IMR-90 (cell line): ENCODE measurements at regions not wholly inside any gene's neighbourhood (a gene's known extent, or its start where the extent isn't known, plus 50 kb on each side); places are given as distances from the start of the nearest gene placed in this dataset.

Experiments
- ATAC-seq: fragments of 200-7000 bp; cut with Tn5 transposase; 2 replicates; pipeline ENCODE4 v1.9.1; 2020; ENCODE audit warnings: low read depth, mild to moderate bottlenecking, moderate library complexity
- BruUV-seq: library from RNA; stranded (reverse); fragments of 400-500 nt; replicated peaks from 2 replicates; lab custom pipeline; 2021; lab: Mats Ljungman, UMichigan
- CTCF ChIA-PET: fragments of 300-600 bp; formaldehyde crosslinking; extraction: SDS; loops from one replicate; lab custom pipeline; 2021; ENCODE audit warnings: antibody characterized with exemption; lab: Yijun Ruan, JAX
- POLR2A ChIA-PET: fragments of 300-600 bp; sonication (Branson Sonifier 250); formaldehyde crosslinking; loops from one replicate; lab custom pipeline; 2022; ENCODE audit warnings: antibody characterized with exemption; ENCODE audit not compliant: unreplicated experiment; lab: Charles Lee
- DNase-seq: peaks from one replicate; pipeline ENCODE4 v3.0.0; 2013
- H2AFZ ChIP-seq: replicated peaks from 2 replicates; pipeline ENCODE3; 2013; ENCODE audit warnings: low read length, mild to moderate bottlenecking; ENCODE audit not compliant: poor library complexity
- H2AK5ac ChIP-seq: 2 replicates; pipeline ENCODE4 v1.6.1; 2013; ENCODE audit warnings: low read depth, low read length, inconsistent platforms
- H2AK9ac ChIP-seq: replicated peaks from 2 replicates; pipeline ENCODE3; 2013; ENCODE audit warnings: mild to moderate bottlenecking, low read depth, low read length, moderate library complexity; ENCODE audit not compliant: poor library complexity
- H2BK120ac ChIP-seq: 2 replicates; pipeline ENCODE4 v1.6.1; 2013; ENCODE audit warnings: low read depth, low read length, inconsistent platforms
- H2BK15ac ChIP-seq: 3 replicates; pipeline ENCODE4 v1.6.1; 2013; ENCODE audit warnings: low read depth, low read length, inconsistent platforms
- H2BK20ac ChIP-seq: 2 replicates; pipeline ENCODE4 v1.6.1; 2013; ENCODE audit warnings: low read depth, mild to moderate bottlenecking, inconsistent platforms, low read length, moderate library complexity
- H2BK5ac ChIP-seq: 2 replicates; pipeline ENCODE4 v1.6.1; 2013; ENCODE audit warnings: mild to moderate bottlenecking, low read depth, low read length, inconsistent platforms; ENCODE audit not compliant: poor library complexity, severe bottlenecking
- H3K14ac ChIP-seq: replicated peaks from 2 replicates; pipeline ENCODE4 v1.6.1; 2013; ENCODE audit warnings: low read depth, low read length, inconsistent platforms
- H3K18ac ChIP-seq: 2 replicates; pipeline ENCODE4 v1.6.1; 2013; ENCODE audit warnings: low read depth, low read length, control low read depth
- H3K23ac ChIP-seq: 2 replicates; pipeline ENCODE4 v1.6.1; 2013; ENCODE audit warnings: low read depth, low read length, inconsistent platforms
- H3K27ac ChIP-seq: 2 replicates; pipeline ENCODE4 v1.5.1; 2013; ENCODE audit warnings: mild to moderate bottlenecking, control low read depth, low read length; ENCODE audit not compliant: insufficient read depth
- H3K27me3 ChIP-seq: 2 replicates; pipeline ENCODE4 v1.6.1; 2013; ENCODE audit warnings: low read length; ENCODE audit not compliant: control insufficient read depth, insufficient read depth
- H3K36me3 ChIP-seq: 2 replicates; pipeline ENCODE4 v1.6.1; 2013; ENCODE audit warnings: low read length, mixed read lengths; ENCODE audit not compliant: control insufficient read depth, insufficient read depth
- H3K4ac ChIP-seq: 2 replicates; pipeline ENCODE4 v1.6.1; 2013; ENCODE audit warnings: low read depth, low read length, inconsistent platforms
- H3K4me1 ChIP-seq: 2 replicates; pipeline ENCODE4 v1.6.1; 2013; ENCODE audit warnings: low read length, mixed read lengths; ENCODE audit not compliant: control insufficient read depth, insufficient read depth
- H3K4me2 ChIP-seq: 2 replicates; pipeline ENCODE4 v1.6.1; 2013; ENCODE audit warnings: low read depth, mild to moderate bottlenecking, control low read depth, low read length, moderate library complexity
- H3K4me3 ChIP-seq: 2 replicates; pipeline ENCODE4 v1.5.1; 2013; ENCODE audit warnings: low read depth, mild to moderate bottlenecking, control low read depth, low read length, moderate library complexity; ENCODE audit not compliant: insufficient read depth
- H3K56ac ChIP-seq: 2 replicates; pipeline ENCODE4 v1.6.1; 2013; ENCODE audit warnings: low read length, inconsistent platforms; ENCODE audit not compliant: insufficient read depth; ENCODE audit errors: extremely low read depth
- H3K79me1 ChIP-seq, 2 experiments: 2 replicates each; pipeline ENCODE4 v1.6.1; 2013; ENCODE audit warnings: low read length in 2 of 2, inconsistent platforms in 1 of 2, low read depth in 1 of 2
- H3K9ac ChIP-seq: 2 replicates; pipeline ENCODE4 v1.6.1; 2013; ENCODE audit warnings: low read depth, low read length, control low read depth
- H3K9me1 ChIP-seq: 2 replicates; pipeline ENCODE4 v1.6.1; 2013; ENCODE audit warnings: low read length, inconsistent platforms; ENCODE audit not compliant: insufficient read depth
- H3K9me3 ChIP-seq: 2 replicates; pipeline ENCODE4 v1.6.1; 2013; ENCODE audit warnings: low read length; ENCODE audit not compliant: control insufficient read depth, insufficient read depth
- H4K20me1 ChIP-seq: 2 replicates; pipeline ENCODE4 v1.6.1; 2013; ENCODE audit warnings: low read length, inconsistent platforms; ENCODE audit not compliant: insufficient read depth
- H4K5ac ChIP-seq: 2 replicates; pipeline ENCODE4 v1.6.1; 2013; ENCODE audit warnings: mild to moderate bottlenecking, low read depth, low read length, control low read depth
- H4K8ac ChIP-seq, 2 experiments: 2 replicates each; pipeline ENCODE4 v1.6.1; 2013; ENCODE audit warnings: low read depth in 2 of 2, low read length in 2 of 2, control low read depth in 1 of 2, inconsistent platforms in 1 of 2
- H4K91ac ChIP-seq: 2 replicates; pipeline ENCODE4 v1.6.1; 2013; ENCODE audit warnings: low read depth, low read length, inconsistent platforms; ENCODE audit not compliant: insufficient read depth
- BHLHE40 ChIP-seq: fragments of 150-350 bp; IDR thresholded peaks from 2 replicates; pipeline ENCODE4 v1.6.1; 2016; ENCODE audit warnings: mild to moderate bottlenecking, low read depth, low read length
- CEBPB ChIP-seq: IDR thresholded peaks from 2 replicates; pipeline ENCODE4 v1.6.1; 2012; ENCODE audit warnings: low read depth, low read length, improper control_type of control experiment
- CHD1 ChIP-seq: IDR thresholded peaks from 2 replicates; pipeline ENCODE4 v1.6.1; 2012; ENCODE audit warnings: low read depth, low read length, improper control_type of control experiment
- FOS ChIP-seq: fragments of 150-350 bp; IDR thresholded peaks from 2 replicates; pipeline ENCODE4 v1.6.1; 2016; ENCODE audit warnings: low read depth, low read length
- MXI1 ChIP-seq: IDR thresholded peaks from 2 replicates; pipeline ENCODE4 v1.6.1; 2012; ENCODE audit warnings: low read depth, mild to moderate bottlenecking, low read length, moderate library complexity, borderline replicate concordance
- NFE2L2 ChIP-seq: fragments of 150-350 bp; IDR thresholded peaks from 2 replicates; pipeline ENCODE4 v1.6.1; 2016; ENCODE audit warnings: low read depth, mild to moderate bottlenecking, low read length
- RAD21 ChIP-seq: IDR thresholded peaks from 2 replicates; pipeline ENCODE4 v1.6.1; 2012; ENCODE audit warnings: low read length, improper control_type of control experiment
- RFX5 ChIP-seq: IDR thresholded peaks from 2 replicates; pipeline ENCODE4 v1.8.0; 2012; ENCODE audit warnings: low read depth, mild to moderate bottlenecking, low read length, moderate library complexity
- SMC3 ChIP-seq: fragments of 150-350 bp; IDR thresholded peaks from 2 replicates; pipeline ENCODE4 v1.6.1; 2016; ENCODE audit warnings: low read depth, mild to moderate bottlenecking, antibody characterized with exemption, low read length, moderate library complexity
- USF2 ChIP-seq: fragments of 150-350 bp; IDR thresholded peaks from 2 replicates; pipeline ENCODE4 v1.6.1; 2017; ENCODE audit warnings: mild to moderate bottlenecking, antibody characterized with exemption, low read length, low read depth
- WGBS, 2 experiments: methylation state at CpG; one replicate each; pipeline versions ENCODE4 v1.1.5 to v1.1.7; 2013; ENCODE audit warnings: missing lambda C conversion rate in 2 of 2; ENCODE audit not compliant: insufficient read length in 1 of 2; ENCODE audit errors: extremely low coverage in 2 of 2; 5-methylcytosine and 5-hydroxymethylcytosine counted together
- dilution Hi-C: fragments of 300-500 bp; cut with HindIII; formaldehyde crosslinking; loops from one replicate; pipeline ENCODE4 v1.14.3; 2018; ENCODE audit warnings: low sequenced_read_pairs; ENCODE audit not compliant: unreplicated experiment
- in situ Hi-C: fragments of 300-500 bp; cut with MboI; formaldehyde crosslinking; loops from 3 replicates; pipeline ENCODE4 v1.14.3; 2019; ENCODE audit warnings: low sequenced_read_pairs, inconsistent platforms, mixed read lengths
- intact Hi-C: fragments of 100-400 bp; cut with micrococcal nuclease; formaldehyde crosslinking; loops from 2 replicates; pipeline ENCODE4 v1.10.0; 2022

- Histone ChIP-seq H4K91ac (no peak overlapping the region), H2AK9ac (no peak overlapping the region), H3K23ac (no peak overlapping the region), H3K79me1 (no peaks in the 10 kb centered on the region), H3K36me3 (no peaks in the 10 kb centered on the region), H3K27me3 (no peaks in the 10 kb centered on the region), H3K14ac (no peak overlapping the region), H3K9me3 (no peaks in the 10 kb centered on the region), H4K20me1 (no peaks in the 10 kb centered on the region), H4K5ac (no peak overlapping the region), H2BK120ac (no peak overlapping the region), H3K27ac (no peak overlapping the region), H3K9me1 (no peaks in the 10 kb centered on the region), H3K4me1 (no peaks in the 10 kb centered on the region), H3K4ac (no peak overlapping the region), H2BK15ac (no peak overlapping the region), H3K4me2 (no peak overlapping the region), H3K4me3 (no peak overlapping the region), H4K8ac (no peak overlapping the region), H2AK5ac (no peak overlapping the region), H2BK20ac (no peak overlapping the region), H2AFZ (no peak overlapping the region), H2BK5ac (no peak overlapping the region), H3K56ac (no peak overlapping the region), H3K18ac (no peak overlapping the region), H3K9ac (no peak overlapping the region)
- TF ChIP-seq RAD21: no peak
- TF ChIP-seq CHD1: no peak
- TF ChIP-seq MXI1: no peak
- TF ChIP-seq USF2: no peak
- no peak for TF ChIP-seq NFE2L2
- TF ChIP-seq BHLHE40: no peak
- TF ChIP-seq RFX5: no peak
- TF ChIP-seq CEBPB: no peak
- no peak for TF ChIP-seq SMC3
- TF ChIP-seq FOS: no peak
- no peak for ATAC-seq
- in situ Hi-C loops (no loop called here), dilution Hi-C loops (no loop called here), intact Hi-C loops (no loop called here)
- ChIA-PET POLR2A (no interaction called here), CTCF (no interaction called here)
- no peak for DNase-seq
- WGBS, 2 experiments: 60% methylated on average over 1 of the region's 5 CpGs; no CpG with 5 or more reads in 1 of the 2 experiments
- BruUV-seq: no TSS peak
Measured at GRCh38 chr1:30183895-30184294, 539.5 kb downstream of the MATN1 start.
